GM19324 (cell line): ENCODE measurements at regions not wholly inside any gene's neighbourhood (a gene's known extent, or its start where the extent isn't known, plus 50 kb on each side); places are given as distances from the start of the nearest gene placed in this dataset.

Experiments used
- ATAC-seq: cut with Tn5 transposase; IDR thresholded peaks from one replicate; pipeline ENCODE4 v1.9.1; 2021; ENCODE audit warnings: mild to moderate bottlenecking, moderate library complexity; ENCODE audit not compliant: unreplicated experiment, low FRiP score

GRCh38 chr10:52673468-52673867, 99.1 kb downstream of the MBL2 start:
- ATAC-seq, result no peak

- ATAC-seq, result no peak
These were observed 98.1 kb downstream of the MBL2 start for GRCh38 chr10:52674474-52674873.

- ATAC-seq, result no peak
These were observed 95.5 kb downstream of the MBL2 start for GRCh38 chr10:52677086-52677485.

- no peak for ATAC-seq
These were observed 94.0 kb downstream of the MBL2 start for GRCh38 chr10:52678611-52679010.

- ATAC-seq, result no peak
These were observed 93.5 kb downstream of the MBL2 start for GRCh38 chr10:52679117-52679516.

- ATAC-seq, result no peak
These were observed 89.8 kb downstream of the MBL2 start for GRCh38 chr10:52682766-52683165.

- no peak for ATAC-seq
These were observed 88.8 kb downstream of the MBL2 start for GRCh38 chr10:52683776-52684175.

GRCh38 chr10:52688899-52689298, 83.7 kb downstream of the MBL2 start:
- ATAC-seq, result no peak

- ATAC-seq, result no peak
These were observed 76.4 kb downstream of the MBL2 start for GRCh38 chr10:52696232-52696631.

GRCh38 chr10:52701647-52702046, 70.9 kb downstream of the MBL2 start:
- ATAC-seq, result no peak

- no peak for ATAC-seq
These were observed 69.1 kb downstream of the MBL2 start for GRCh38 chr10:52703451-52703850.

GRCh38 chr10:52703898-52704297, 68.7 kb downstream of the MBL2 start:
- no peak for ATAC-seq

- no peak for ATAC-seq
These were observed 66.1 kb downstream of the MBL2 start for GRCh38 chr10:52706332-52707070.
